Stimulated activated CD4-positive, alpha-beta T cell treated with anti-CD3 and anti-CD28 coated beads, Interleukin-2, amount 100 ng/mL, for 24 hours (primary cell): ENCODE measurements at regions not wholly inside any gene's neighbourhood (a gene's known extent, or its start where the extent isn't known, plus 50 kb on each side); places are given as distances from the start of the nearest gene placed in this dataset.

Experiments used
- DNase-seq, 2 donors: peaks; one replicate each; pipeline ENCODE4 v3.0.0-alpha.2; 2020

DNA sequence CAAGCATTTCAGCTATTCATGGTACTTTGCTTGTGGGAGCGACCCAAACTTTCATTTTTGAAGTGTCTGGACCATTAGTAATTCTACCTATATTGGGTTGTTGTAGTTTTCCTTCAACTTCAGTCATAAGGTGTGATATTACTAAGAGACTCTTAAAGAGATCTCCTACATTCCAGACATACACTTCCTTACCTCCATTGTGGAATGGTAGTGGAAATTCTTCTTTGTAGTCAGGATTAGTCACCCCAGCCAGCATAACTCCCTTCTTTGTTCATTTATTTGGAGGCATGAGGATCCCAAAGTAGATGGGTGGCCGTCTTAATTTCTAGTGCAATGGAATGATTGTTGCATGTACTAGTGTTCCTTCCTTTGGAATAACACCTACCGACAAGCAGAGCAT lies 991.4 kb downstream of the ARAP2 start:
- no peak for DNase-seq

DNA sequence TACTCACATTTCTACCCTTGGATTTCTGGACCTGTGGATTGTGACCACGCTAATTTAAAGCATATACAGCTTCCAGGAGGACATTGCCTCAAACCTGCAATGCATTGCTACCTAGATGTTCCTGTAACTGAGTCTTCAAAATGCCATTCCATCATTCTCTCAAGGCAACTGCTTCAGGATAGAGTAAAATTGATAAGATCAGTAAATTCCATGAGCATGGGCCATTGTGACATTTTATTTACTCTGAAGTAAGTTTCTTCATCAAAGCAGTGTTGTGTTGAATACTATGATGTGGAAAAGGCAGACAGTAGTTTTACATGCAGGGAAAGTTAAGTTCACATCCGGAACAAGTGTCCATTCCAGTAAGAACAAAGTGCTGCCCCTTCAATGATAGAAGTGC lies 991.0 kb downstream of the ARAP2 start:
- no peak for DNase-seq

DNA sequence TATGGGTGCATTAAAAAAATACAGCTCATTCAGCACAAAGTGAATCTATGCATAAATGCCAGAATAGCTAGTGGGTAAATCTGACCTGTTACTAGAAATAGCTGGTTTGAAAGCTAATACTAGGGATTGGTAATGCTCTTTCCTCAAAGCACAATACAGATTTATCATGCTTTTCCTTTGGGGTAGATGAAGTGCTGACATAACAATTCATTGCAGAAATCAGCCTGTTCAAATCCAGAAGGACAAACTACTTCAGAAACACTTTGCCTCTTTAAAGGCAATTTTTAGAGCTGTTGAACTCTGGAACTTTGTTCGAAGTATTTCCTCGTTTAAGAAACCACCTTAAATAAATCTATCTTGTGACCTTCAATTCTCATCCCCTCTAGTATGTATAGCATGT lies 957.9 kb downstream of the ARAP2 start:
- no peak for DNase-seq

DNA sequence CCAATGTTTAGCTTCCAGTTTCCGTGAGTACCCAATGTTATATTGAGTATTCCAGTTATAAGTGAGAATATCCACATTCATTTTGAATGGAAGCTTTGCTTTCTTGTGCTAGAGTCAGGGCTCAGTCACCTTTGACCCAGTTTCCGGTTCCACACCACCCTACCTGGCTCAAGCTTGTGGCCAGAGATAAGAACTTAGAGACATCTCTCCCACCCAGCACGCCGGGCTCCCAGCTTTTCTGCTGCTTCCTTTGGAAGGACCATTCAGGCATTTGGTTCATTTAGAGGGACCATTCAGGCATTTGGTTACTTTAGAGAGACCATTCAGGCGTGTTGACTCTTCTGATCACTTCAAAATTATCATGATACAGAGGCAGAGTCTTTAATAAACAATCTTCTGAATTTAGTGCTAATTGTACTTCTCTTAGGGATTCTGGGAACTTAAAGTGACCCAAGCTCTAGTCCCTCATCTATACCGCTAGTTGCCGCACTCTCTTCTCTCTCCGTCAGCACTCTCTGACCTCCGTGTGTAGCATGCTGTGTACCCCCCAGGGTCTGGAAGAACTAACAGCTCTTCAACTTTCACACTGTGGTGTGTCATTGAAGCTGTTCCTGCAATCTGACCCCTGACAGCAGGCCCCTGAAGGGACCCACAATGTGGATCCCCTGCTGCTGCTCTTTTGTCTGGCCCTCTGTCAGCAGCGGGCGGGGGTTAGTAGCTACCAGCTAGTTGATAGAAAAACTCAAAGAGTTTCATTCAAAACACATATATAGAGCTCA lies 943.1 kb downstream of the ARAP2 start:
- DNase-seq = no peak

DNA sequence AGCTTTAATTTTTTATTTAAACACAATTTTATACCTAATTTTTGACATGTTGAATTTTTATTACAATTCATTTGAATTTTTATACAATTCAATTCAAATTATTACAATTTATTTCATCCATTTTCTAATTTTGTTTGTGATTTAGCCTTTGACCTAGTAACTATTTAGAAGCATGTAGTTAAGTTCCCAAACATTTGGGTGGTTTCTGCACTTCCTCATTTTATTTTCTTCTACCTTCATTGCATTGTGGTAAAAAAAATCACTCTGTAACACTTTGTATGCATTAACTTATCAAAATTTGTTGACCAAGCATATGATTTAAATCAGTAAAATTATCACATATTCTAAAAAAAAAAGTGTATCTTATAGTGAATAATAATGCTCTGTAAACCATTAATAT lies 928.9 kb downstream of the ARAP2 start:
- DNase-seq = no peak

DNA sequence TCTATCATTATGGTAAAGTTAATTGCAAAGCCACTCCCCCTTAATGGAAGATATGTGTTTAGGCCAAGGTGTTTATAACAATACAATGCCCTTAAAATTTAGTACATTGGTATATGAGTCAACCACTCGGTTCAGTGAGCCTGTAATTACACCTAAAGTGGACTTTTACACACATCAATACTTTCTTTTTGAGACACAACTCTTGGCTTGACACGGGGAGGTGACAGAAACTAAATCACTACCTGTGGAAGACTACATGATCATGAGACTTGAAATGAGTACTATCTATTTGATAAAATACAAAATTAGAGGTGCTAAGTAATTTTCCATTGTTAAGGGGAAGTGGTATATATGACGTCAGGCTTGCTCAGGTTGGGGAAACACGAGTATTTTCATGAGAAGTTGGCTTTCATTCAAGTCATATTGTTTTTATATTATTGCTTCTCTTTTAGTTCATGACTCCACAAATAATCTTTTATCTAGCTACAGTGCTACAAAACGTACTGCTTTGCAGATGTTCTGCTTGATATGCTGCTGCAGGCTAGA lies 918.3 kb downstream of the ARAP2 start:
- no peak for DNase-seq

DNA sequence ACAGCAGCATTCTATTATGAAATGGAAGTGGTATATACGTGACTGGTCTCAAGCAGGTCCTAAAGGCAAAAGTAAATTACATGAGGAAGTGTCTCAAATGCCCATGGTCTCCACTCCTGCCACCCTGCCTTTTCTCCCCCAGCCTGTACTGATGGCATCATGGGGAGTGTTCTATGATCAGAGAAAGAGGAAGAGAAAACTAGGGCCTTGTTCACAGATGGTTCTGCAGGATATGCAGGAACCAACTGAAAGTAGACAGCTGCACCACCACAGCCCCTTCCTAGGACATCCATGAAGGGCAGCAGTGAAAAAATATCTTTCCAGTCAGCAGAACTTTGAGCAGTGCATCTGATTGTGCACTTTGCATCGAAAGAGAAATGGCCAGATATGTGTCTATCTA lies 901.5 kb downstream of the ARAP2 start:
- no peak for DNase-seq

DNA sequence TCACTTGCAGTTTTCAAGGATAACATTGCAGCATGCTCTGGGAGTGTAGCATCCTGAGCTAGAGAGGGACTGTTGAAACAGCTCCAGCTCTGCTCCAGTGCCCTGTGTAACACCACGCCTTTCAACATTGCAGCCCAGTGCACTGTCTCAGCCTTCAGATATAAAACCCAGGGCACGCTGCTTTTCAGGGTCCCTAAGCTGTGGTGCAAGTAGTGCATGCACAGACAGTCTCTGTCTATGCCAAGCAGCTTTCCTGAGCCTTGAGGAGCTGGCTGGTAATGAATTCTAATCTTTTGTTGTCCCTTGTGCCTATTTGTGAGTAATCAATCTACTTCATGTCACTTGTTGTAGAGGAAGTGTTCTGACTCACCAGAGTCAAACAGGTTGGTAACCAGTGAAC lies 897.0 kb downstream of the ARAP2 start:
- DNase-seq = no peak

DNA sequence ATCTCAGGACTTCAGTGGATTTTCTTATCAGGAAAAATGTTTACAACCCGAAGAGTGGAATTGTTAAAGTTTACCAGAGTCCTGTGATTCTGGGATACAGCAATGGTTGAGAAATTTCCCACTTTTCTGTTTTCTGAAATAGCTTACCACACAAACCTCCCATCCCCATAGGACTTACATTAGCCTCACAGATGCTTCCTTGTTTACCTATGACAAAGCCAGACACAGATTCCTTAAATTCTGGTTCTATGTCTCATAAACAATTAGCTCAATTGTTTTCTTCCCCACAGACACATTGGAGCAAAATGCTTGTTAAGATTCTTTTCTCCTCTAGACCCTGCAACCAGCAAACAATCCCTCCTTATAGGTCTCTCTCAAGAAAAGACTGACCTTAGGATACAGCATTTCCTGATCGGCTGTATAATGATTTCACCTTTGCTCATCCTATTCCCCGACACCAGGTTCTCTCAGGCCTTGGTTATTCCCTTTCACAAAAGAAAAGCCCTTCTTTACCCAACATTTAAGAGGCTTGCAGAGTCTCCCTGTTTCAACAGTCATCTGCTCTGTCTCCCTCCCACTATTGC lies 886.2 kb downstream of the ARAP2 start:
- DNase-seq = no peak

DNA sequence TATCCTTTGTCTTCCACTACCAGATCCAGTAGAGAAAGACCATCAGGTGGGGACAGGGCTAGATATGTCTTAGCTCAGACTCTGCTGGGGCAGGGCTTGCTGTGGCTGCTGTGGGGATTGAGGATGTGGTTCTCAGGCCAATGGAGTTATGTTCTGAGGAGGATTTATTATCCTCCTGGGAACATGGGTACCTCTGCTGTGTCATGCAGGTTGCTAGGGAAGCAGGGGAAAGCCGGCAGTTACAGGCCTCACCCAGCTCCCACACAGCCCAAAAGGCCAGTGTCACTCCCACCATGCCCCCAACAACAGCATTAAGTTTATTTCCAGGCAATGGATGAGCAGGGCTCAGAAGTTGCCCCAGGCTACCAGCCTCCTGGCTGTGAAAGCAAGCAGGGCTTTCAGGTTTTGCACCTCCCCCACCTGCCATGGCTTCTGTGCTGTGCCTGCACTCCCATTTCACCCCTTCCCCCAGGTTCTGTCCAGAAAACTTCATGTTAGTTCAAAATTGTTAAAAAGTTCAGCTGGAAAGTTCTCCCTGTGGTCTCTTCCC lies 879.9 kb downstream of the ARAP2 start:
- DNase-seq = no peak

DNA sequence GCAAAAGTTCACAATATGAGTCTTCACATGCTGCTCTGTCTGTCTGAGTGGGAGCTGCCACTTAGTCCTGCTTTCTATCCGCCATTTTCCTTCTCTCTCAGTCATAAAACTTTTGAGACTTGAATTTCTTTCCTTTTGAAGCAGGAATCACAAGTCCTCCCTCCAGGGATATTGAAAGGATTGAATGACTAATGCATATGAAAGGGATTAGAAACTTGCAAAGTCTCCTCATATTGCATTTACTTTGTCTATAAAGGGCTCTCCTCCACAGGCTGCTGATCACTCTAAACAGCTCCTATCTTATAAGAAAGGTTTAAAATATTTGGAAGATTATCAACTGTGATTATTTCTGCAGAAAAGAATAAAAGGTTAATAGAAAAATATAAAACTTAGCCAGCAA lies 879.1 kb downstream of the ARAP2 start:
- DNase-seq = no peak

DNA sequence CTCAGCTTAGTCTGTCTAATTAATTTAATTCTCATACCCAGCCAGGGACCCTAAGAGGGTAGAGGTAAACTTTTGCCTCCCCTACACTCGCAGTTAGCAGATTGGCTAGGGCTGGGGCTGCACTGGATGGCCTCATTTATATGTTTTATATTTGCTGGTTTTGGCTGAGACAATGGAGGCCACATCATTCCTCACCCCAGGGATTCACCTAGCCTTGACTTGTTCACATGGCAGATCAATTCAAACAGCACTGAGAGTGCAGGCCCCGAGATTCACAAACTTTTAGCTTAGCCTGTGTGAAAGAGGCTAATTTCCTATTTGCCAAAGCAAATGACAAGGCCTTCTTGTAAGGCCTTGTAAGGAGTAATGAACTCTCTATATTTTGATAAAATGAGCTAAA lies 844.4 kb downstream of the ARAP2 start:
- no peak for DNase-seq

DNA sequence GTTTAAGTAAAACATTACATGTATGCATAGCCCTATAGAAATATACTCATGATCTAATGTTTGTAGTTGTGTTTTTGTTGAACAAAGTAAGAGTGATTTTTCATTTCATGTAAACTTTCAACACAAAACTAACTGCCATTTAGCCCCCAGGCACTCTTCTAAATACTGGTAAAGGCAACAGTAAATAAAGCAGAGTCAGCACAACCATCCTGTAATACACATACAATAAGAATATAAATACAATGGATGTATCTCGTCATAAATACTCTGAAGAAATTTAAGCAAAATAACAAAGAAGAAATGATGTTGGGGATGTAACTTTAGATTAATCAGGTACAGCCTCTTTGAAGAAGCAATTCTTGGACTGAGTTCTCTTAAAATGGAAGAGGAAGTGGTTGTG lies 821.2 kb downstream of the ARAP2 start:
- no peak for DNase-seq

DNA sequence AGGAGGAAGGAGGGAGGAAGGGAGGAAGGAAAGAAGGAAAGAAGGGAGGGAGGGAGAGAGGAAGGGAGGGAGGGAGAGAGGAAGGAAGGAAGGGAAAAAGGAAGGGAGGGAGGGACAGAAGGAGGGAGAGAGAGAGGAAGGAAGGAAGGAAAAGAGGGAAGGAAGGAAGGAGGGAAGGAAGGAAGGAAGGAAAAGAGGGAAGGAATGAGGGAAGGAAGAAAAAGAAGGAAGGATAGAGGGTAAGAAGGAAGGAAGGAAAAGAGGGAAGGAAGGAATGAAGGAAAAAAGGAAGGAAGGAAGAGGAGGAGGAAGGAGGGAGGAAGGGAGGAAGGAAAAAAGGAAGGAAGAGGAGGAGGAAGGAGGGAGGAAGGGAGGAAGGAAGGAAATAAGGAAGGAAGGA lies 796.8 kb downstream of the ARAP2 start:
- no peak for DNase-seq

DNA sequence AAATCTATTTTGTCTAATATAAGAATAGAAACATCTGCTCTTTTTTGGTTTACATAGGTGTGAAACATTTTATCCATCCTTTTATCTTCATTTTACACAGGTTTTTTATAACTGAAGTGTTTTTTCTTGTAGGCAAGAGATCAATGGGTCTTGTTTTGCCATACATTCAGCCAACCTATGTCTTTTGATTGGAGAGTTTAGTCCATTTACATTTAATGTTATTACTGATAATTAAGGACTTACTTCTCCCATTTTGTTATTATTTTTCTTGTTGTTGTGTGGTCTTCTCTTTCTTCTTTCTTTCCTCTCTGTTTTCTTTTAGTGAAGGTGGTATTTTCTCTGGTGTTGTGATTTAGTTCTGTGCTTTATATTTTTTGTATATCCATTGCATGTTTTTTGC lies 785.3 kb downstream of the ARAP2 start:
- DNase-seq = no peak

DNA sequence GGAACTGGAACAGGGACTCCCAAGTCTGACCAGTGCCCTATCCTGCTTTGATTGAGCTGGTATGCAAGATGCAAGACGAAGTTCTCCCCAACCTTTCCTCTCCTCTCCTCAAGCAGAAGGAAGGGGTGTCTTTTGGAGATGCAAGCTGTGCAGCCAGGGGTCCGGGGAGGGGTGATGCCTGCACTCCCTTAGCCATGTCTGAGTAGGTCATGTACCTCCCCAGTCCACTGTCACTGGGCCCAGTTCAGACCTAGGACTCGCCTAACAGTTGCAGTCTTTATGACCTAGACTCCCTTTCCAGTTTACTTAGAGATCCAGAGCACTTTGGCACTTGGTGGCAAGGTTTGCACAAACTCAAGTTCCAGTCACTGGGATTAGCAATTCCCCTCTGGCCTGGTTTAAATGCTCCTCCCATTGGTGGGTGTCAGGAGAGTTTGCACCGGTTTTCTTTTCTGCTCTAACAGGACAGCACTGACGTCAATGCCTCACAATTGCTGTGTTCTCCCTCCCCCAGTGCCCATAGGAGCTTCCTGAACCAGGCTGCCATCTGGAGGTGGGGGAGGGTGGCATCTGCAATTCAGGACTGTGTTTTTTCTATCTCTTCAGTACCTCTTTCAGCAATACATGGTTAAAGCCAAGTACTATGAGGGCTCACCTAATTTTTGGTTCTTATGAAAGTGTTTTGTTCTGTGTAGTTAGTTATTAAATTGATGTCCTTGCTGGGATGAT lies 782.2 kb downstream of the ARAP2 start:
- DNase-seq = no peak

DNA sequence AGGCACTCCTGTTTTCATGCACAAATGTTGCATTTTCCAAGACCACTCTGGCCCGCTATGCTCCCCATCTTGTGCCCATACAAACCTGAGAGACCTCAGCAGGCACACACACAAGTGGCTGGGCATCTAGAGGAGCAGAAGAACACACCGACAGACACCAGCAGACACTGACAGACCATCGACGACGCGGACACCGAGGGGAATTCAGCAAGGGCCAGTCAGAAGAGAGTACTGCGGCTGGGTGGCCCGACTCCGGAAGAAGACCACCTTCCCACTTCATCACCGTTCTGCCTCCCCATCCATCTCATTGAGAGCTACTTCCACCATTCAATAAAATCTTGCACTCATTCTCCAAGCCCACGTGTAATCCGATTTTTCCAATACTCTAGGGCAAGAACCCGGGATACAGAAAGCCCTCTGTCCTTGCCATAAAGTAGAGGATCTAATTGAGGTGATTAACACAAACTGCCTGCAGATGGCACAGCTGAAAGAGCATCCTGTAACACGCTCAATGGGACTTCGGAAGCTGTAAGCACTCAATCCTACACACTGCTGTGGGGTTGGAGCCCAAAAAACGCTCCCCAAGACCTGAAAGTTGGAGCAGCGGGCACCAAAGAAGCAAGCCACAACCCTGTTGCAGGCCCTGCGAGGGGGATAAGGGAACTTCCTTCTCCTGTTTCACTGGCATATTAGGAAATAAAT lies 780.9 kb downstream of the ARAP2 start:
- DNase-seq = no peak

DNA sequence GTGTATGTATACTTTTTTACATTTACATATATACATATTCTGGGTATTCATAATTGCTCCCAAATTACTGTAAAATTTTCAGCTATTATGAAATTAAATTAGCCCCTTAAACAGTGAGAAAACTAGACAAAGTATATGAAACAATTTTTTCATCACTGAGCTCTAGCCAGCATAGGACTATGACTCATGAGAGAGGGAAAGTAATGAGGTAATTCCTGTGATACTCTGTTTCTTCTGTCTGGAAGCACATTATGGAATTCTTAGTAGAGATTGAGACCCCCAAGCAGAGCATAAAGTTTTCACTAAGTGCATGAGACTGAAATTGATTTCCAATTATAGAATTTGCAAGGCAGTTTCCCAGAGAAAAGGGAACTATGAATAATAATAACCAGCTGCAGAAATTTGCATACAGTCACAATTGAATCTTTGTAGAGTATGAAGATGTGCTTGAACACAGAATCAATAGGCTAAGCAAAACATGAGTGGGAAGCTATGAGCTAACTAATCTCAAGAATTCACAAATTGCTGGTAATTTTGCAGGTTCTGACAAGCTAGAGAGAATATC lies 779.3 kb downstream of the ARAP2 start:
- DNase-seq = no peak

DNA sequence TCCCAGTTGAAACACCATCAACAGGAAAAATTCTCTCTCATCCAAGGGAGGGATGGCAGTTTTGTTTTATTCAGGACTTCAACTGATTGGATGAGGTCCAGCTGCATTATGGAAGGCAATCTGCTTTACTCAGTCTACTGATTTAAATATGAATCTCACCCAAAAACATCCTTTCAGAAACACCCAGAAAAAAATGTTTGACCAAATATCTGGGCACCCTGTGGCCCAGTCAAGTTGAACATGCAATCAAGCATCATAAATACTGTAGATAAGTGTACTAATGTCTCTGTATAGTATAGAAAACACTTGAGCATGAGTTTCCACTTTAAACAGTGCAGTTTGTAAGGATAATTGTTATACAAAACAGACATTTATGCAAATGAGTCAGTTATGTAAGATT lies 753.2 kb downstream of the ARAP2 start:
- no peak for DNase-seq

DNA sequence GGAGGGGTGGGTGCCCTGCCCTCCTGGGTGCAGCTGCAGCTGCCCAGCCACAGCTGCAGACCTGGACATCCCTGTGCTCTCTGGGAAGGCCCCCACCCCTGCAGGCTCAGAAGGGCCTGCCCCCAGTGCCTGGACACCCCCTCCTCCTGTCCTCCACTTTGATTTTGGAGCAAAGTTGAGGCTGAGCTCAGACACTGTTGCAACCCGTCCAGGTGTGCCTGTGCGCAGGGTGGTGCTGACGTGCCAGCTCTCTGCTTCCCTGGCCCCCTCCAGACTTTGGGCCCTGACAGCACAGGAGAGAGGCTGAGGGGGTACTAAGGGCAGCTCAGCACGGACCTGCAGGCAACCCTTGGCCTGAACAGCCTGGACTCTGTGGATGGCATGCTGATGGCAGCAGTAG lies 750.3 kb downstream of the ARAP2 start:
- DNase-seq = no peak

DNA sequence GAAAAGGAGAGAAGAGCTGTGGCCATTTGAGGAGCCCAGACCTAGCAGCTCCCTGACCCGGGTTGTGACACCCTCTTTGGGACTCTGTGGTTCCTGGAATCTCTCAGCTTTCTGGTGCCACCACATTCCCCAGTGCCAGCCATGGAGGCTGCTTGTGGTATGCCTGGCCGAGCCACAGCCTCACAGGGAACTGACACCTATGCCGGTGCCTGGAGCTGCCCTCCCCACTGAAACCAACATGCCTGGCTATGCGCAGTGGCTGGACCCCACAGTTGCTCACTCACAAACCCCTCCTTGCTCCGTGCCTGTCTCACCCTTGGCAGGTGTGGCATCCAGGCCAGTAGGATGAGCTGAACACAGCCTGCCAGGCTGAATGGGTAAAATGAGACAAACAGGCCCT lies 749.4 kb downstream of the ARAP2 start:
- no peak for DNase-seq

DNA sequence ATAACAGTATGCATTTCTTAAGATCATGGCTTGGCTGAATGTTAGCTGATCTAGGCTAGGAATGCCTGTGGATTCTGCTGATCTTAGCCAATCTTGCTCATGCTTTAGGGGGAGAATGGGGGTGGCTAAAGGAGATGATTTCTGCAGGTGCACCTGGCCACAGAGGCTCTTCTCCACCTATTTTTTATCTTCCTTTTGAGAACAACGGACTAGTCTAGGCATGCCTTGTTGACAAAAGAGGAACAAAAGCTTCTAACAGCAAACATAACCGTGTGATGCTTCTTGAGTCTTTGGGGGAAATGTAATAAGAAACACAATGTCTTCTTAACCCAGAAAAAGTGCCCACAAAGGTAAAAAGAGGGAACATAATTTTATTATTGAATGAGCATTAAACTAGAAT lies 743.5 kb downstream of the ARAP2 start:
- no peak for DNase-seq

DNA sequence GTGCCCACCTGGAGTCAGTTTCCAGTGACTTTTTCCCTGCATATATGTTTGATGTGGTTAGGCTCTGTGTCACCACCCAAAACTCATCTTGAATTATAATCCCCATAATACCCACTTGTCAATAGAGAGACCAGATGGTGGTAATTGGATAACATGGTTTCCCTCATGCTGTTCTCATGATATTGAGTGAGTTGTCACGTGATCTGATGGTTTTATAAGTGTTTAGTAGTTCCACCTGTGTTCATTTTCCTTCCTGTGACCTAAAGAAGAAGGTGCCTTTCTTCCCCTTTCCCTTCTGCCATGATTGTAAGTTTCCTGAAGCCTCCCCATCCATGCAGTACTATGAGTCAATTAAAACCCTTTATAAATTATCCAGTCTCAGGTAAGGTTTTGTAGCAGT lies 740.9 kb downstream of the ARAP2 start:
- no peak for DNase-seq
